ENCODE measurements at regions not wholly inside any gene's neighbourhood (a gene's known extent, or its start where the extent isn't known, plus 50 kb on each side); places are given as distances from the start of the nearest gene placed in this dataset.

DNA sequence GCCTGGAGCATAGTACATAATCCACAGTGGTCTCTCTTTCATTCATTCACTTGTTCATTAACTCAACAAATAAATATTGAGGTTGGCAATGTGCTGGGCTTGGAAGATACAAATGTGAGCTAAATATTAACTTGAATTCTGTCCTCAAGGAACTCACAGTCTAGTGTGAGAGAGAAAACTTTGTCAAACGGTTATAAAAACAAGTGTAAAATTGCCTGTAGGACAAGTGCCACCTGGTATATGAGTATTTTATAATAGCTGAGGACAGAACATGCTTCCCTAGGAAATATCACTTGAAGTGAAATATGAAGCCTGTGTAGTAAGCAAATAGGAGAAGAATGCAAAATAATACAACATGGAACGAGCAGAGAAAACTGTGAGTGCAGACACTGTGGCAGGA, 173.1 kb upstream of the CMC1 start:
- no peak for TF ChIP-seq POLR2A (IDR thresholded peaks at IDR 0.05; ENCODE audit: borderline replicate concordance, extremely low read depth, insufficient read depth, insufficient read length)
- TF ChIP-seq RAD21 (IDR thresholded peaks at IDR 0.05; ENCODE audit: low read depth) = no peak
- TF ChIP-seq, protein P1, sequence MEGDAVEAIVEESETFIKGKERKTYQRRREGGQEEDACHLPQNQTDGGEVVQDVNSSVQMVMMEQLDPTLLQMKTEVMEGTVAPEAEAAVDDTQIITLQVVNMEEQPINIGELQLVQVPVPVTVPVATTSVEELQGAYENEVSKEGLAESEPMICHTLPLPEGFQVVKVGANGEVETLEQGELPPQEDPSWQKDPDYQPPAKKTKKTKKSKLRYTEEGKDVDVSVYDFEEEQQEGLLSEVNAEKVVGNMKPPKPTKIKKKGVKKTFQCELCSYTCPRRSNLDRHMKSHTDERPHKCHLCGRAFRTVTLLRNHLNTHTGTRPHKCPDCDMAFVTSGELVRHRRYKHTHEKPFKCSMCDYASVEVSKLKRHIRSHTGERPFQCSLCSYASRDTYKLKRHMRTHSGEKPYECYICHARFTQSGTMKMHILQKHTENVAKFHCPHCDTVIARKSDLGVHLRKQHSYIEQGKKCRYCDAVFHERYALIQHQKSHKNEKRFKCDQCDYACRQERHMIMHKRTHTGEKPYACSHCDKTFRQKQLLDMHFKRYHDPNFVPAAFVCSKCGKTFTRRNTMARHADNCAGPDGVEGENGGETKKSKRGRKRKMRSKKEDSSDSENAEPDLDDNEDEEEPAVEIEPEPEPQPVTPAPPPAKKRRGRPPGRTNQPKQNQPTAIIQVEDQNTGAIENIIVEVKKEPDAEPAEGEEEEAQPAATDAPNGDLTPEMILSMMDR (IDR thresholded peaks at IDR 0.05 in 2 of 3, conservative IDR thresholded peaks at IDR 0.05 in 1 of 3; ENCODE audit: borderline replicate concordance in 1 of 3, insufficient read depth in 1 of 3, low read depth in 2 of 3, low read length in 2 of 3) = no peak
- no peak for TF ChIP-seq REST (IDR thresholded peaks at IDR 0.05; ENCODE audit: low read depth)
- no peak for TF ChIP-seq ZFX (IDR thresholded peaks at IDR 0.05)
- no peak for TF ChIP-seq EZH2 (IDR thresholded peaks at IDR 0.05)
- TF ChIP-seq SIN3A (IDR thresholded peaks at IDR 0.05; ENCODE audit: low read depth) = no peak
- TF ChIP-seq EZH2phosphoT487 (IDR thresholded peaks at IDR 0.05; ENCODE audit: borderline replicate concordance) = no peak
- TF ChIP-seq POLR2AphosphoS5 (IDR thresholded peaks at IDR 0.05; ENCODE audit: low read depth, low read length) = no peak
